A673 (cell line): ENCODE measurements at regions not wholly inside any gene's neighbourhood (a gene's known extent, or its start where the extent isn't known, plus 50 kb on each side); places are given as distances from the start of the nearest gene placed in this dataset.

ENCODE experiments used
- BruUV-seq: library from RNA; stranded (reverse); fragments of 400-500 nt; replicated peaks from 2 replicates; lab custom pipeline; 2021; lab: Mats Ljungman, UMichigan
- CTCF ChIA-PET: fragments of 300-600 bp; sonication (Branson Sonifier 250); formaldehyde crosslinking; loops from one replicate; lab custom pipeline; 2022; ENCODE audit warnings: antibody characterized with exemption; lab: Charles Lee
- POLR2A ChIA-PET: fragments of 300-600 bp; sonication (Branson Sonifier 250); formaldehyde crosslinking; loops from one replicate; lab custom pipeline; 2022; ENCODE audit warnings: antibody characterized with exemption; ENCODE audit not compliant: low non-redundant PET; lab: Charles Lee
- DNase-seq: peaks from one replicate; pipeline ENCODE4 v3.0.0-alpha.2; 2015; ENCODE audit warnings: low spot score
- H3K27ac ChIP-seq: fragments of 200-600 bp; sonication (generic); 2 replicates; pipeline ENCODE4 v1.5.1; 2016; ENCODE audit warnings: mixed run types, low read depth, mild to moderate bottlenecking, mixed read lengths, antibody characterized with exemption, low read length; ENCODE audit not compliant: poor library complexity, severe bottlenecking
- H3K27me3 ChIP-seq: fragments of 200-600 bp; sonication (generic); replicated peaks from 2 replicates; pipeline ENCODE4 v1.6.1; 2017; ENCODE audit warnings: mixed run types, low read depth, mild to moderate bottlenecking, mixed read lengths, antibody characterized with exemption, low read length; ENCODE audit not compliant: insufficient read depth, poor library complexity
- H3K36me3 ChIP-seq: fragments of 200-600 bp; sonication (generic); 2 replicates; pipeline ENCODE4 v1.6.1; 2016; ENCODE audit warnings: mixed run types, mild to moderate bottlenecking, mixed read lengths, antibody characterized with exemption, low read length; ENCODE audit not compliant: insufficient read depth, poor library complexity, severe bottlenecking
- H3K4me1 ChIP-seq: fragments of 200-600 bp; sonication (generic); 2 replicates; pipeline ENCODE4 v1.6.1; 2017; ENCODE audit warnings: mixed run types, mild to moderate bottlenecking, mixed read lengths, antibody characterized with exemption, low read length; ENCODE audit not compliant: insufficient read depth, poor library complexity, severe bottlenecking
- H3K4me3 ChIP-seq: fragments of 200-600 bp; sonication (generic); 2 replicates; pipeline ENCODE4 v1.5.1; 2016; ENCODE audit warnings: low read depth, mixed run types, mild to moderate bottlenecking, mixed read lengths, low read length; ENCODE audit not compliant: poor library complexity, severe bottlenecking
- H3K9me3 ChIP-seq: fragments of 200-600 bp; sonication (generic); 2 replicates; pipeline ENCODE4 v1.6.1; 2016; ENCODE audit warnings: mixed run types, low read depth, mild to moderate bottlenecking, mixed read lengths, antibody characterized with exemption, low read length; ENCODE audit not compliant: poor library complexity, severe bottlenecking
- CTCF ChIP-seq: fragments of 300-800, 200-600 bp; sonication (generic); conservative IDR thresholded peaks from 2 replicates; pipeline ENCODE4 v1.5.1; 2017; ENCODE audit warnings: low read depth, mild to moderate bottlenecking, antibody characterized with exemption, low read length, moderate library complexity, mixed read lengths
- EZH2 ChIP-seq: fragments of 200-600 bp; sonication (generic); IDR thresholded peaks from 2 replicates; pipeline ENCODE4 v1.6.1; 2017; ENCODE audit warnings: borderline replicate concordance, low read depth, mild to moderate bottlenecking, mixed read lengths, antibody characterized with exemption, low read length; ENCODE audit not compliant: poor library complexity, severe bottlenecking
- intact Hi-C: fragments of 100-400 bp; cut with micrococcal nuclease; formaldehyde crosslinking; loops from one replicate; pipeline ENCODE4 v1.10.0; 2022; ENCODE audit not compliant: unreplicated experiment

- peak; percentile 2 for DNase-seq
- intact Hi-C loops, result no loop called here
- TF ChIP-seq CTCF, result no peak
- Histone ChIP-seq H3K36me3 (no peaks in the 10 kb centered on the region), H3K9me3 (no peaks in the 10 kb centered on the region), H3K4me3 (no peak overlapping the region), H3K27me3 (no peaks in the 10 kb centered on the region), H3K27ac (no peak overlapping the region), H3K4me1 (no peaks in the 10 kb centered on the region)
- no TSS peak for BruUV-seq
- CTCF ChIA-PET, result no interaction called here
- POLR2A ChIA-PET, result no interaction called here
Observed at GRCh38 chrX:30008031-30008430, 207.3 kb upstream of the MAGEB2 start.

GRCh38 chrX:30010471-30010870 lies 204.9 kb upstream of the MAGEB2 start:
- no TSS peak for BruUV-seq
- intact Hi-C loops, result no loop called here
- CTCF ChIA-PET, result no interaction called here

GRCh38 chrX:30015440-30015839 lies 199.9 kb upstream of the MAGEB2 start:
- Histone ChIP-seq H3K4me3 (no peak overlapping the region), H3K4me1 (no peaks in the 10 kb centered on the region), H3K27me3 (no peaks in the 10 kb centered on the region), H3K9me3 (peaks cover 1% of the 10 kb centered on the region), H3K36me3 (no peaks in the 10 kb centered on the region), H3K27ac (no peak overlapping the region)
- TF ChIP-seq EZH2 (no peak), CTCF (no peak)
- CTCF ChIA-PET, result no interaction called here
- BruUV-seq, result no TSS peak
- intact Hi-C loops, result no loop called here
- no peak for DNase-seq
- POLR2A ChIA-PET, result no interaction called here

More at GRCh38 chrX:30010471-30010870, 204.9 kb upstream of the MAGEB2 start:
- Histone ChIP-seq H3K27me3 (no peaks in the 10 kb centered on the region), H3K9me3 (no peaks in the 10 kb centered on the region), H3K36me3 (no peaks in the 10 kb centered on the region), H3K4me1 (no peaks in the 10 kb centered on the region), H3K27ac (no peak overlapping the region), H3K4me3 (no peak overlapping the region)
- POLR2A ChIA-PET, result no interaction called here
- DNase-seq, result no peak
- TF ChIP-seq CTCF (no peak), EZH2 (no peak)
